Astrocyte (in vitro differentiated cells and primary cell): ENCODE measurements at regions not wholly inside any gene's neighbourhood (a gene's known extent, or its start where the extent isn't known, plus 50 kb on each side); places are given as distances from the start of the nearest gene placed in this dataset.

ENCODE experiments used
- DNase-seq: peaks from one replicate; pipeline ENCODE4 v3.0.0-alpha.2; 2010; ENCODE audit warnings: low read depth
- FAIRE-seq: peaks from 2 replicates; lab custom pipeline; 2011; peaks lifted over from hg19 to GRCh38; lab: Jason Lieb, UNC
- H2AFZ ChIP-seq: 2 replicates; pipeline ENCODE4 v1.6.0; 2012; ENCODE audit warnings: low read depth, low read length, inconsistent platforms
- H3K27ac ChIP-seq: 2 replicates; pipeline ENCODE4 v1.5.1; 2011; ENCODE audit warnings: low read depth, low read length, inconsistent platforms
- H3K27me3 ChIP-seq: 2 replicates; pipeline ENCODE4 v1.6.0; 2011; ENCODE audit warnings: low read length, inconsistent platforms; ENCODE audit not compliant: insufficient read depth
- H3K36me3 ChIP-seq: 2 replicates; pipeline ENCODE4 v1.5.1; 2011; ENCODE audit warnings: low read length, inconsistent platforms; ENCODE audit not compliant: insufficient read depth
- H3K4me1 ChIP-seq: 2 replicates; pipeline ENCODE4 v1.5.1; 2011; ENCODE audit warnings: low read length, inconsistent platforms; ENCODE audit not compliant: insufficient read depth
- H3K4me2 ChIP-seq: 2 replicates; pipeline ENCODE4 v1.6.0; 2012; ENCODE audit warnings: low read length, inconsistent platforms
- H3K4me3 ChIP-seq: 2 replicates; pipeline ENCODE4 v1.5.1; 2011; ENCODE audit warnings: low read depth, mild to moderate bottlenecking, low read length, inconsistent platforms; ENCODE audit not compliant: insufficient read depth
- H3K79me2 ChIP-seq: 2 replicates; pipeline ENCODE4 v1.6.0; 2012; ENCODE audit warnings: mild to moderate bottlenecking, low read length, inconsistent platforms; ENCODE audit not compliant: insufficient read depth
- H3K9ac ChIP-seq: 2 replicates; pipeline ENCODE4 v1.6.0; 2012; ENCODE audit warnings: mild to moderate bottlenecking, low read length, inconsistent platforms
- H3K9me3 ChIP-seq: 2 replicates; pipeline ENCODE4 v1.5.1; 2012; ENCODE audit warnings: low read depth, mild to moderate bottlenecking, low read length, inconsistent platforms; ENCODE audit not compliant: insufficient read depth
- H4K20me1 ChIP-seq: 2 replicates; pipeline ENCODE4 v1.6.0; 2012; ENCODE audit warnings: low read length, inconsistent platforms; ENCODE audit not compliant: insufficient read depth
- H3K27ac Mint-ChIP-seq: one replicate; pipeline ENCODE4 v1.8.0; 2021; ENCODE audit warnings: mild to moderate bottlenecking, mixed read lengths; ENCODE audit not compliant: unreplicated experiment
- H3K27me3 Mint-ChIP-seq: one replicate; pipeline ENCODE4 v1.8.0; 2021; ENCODE audit warnings: low read depth, mixed read lengths; ENCODE audit not compliant: unreplicated experiment
- H3K36me3 Mint-ChIP-seq: one replicate; pipeline ENCODE4 v1.8.0; 2021; ENCODE audit warnings: low read depth, mixed read lengths; ENCODE audit not compliant: unreplicated experiment
- H3K4me1 Mint-ChIP-seq: one replicate; pipeline ENCODE4 v1.8.0; 2021; ENCODE audit warnings: low read depth, mixed read lengths; ENCODE audit not compliant: unreplicated experiment
- H3K4me3 Mint-ChIP-seq: one replicate; pipeline ENCODE4 v1.8.0; 2021; ENCODE audit warnings: mild to moderate bottlenecking, moderate library complexity, mixed read lengths; ENCODE audit not compliant: unreplicated experiment
- H3K9me3 Mint-ChIP-seq: one replicate; pipeline ENCODE4 v1.8.0; 2021; ENCODE audit warnings: mild to moderate bottlenecking, mixed read lengths; ENCODE audit not compliant: unreplicated experiment
- EZH2 ChIP-seq: IDR thresholded peaks from 2 replicates; pipeline ENCODE4 v1.6.1; 2012; ENCODE audit warnings: mild to moderate bottlenecking, low read length, inconsistent platforms; ENCODE audit not compliant: insufficient read depth
- TF ChIP-seq, protein P1 (sequence below): IDR thresholded peaks from 2 replicates; pipeline ENCODE4 v1.5.1; 2011; ENCODE audit warnings: low read depth, mild to moderate bottlenecking, inconsistent platforms, low read length, moderate library complexity; ENCODE audit not compliant: insufficient read depth

DNA sequence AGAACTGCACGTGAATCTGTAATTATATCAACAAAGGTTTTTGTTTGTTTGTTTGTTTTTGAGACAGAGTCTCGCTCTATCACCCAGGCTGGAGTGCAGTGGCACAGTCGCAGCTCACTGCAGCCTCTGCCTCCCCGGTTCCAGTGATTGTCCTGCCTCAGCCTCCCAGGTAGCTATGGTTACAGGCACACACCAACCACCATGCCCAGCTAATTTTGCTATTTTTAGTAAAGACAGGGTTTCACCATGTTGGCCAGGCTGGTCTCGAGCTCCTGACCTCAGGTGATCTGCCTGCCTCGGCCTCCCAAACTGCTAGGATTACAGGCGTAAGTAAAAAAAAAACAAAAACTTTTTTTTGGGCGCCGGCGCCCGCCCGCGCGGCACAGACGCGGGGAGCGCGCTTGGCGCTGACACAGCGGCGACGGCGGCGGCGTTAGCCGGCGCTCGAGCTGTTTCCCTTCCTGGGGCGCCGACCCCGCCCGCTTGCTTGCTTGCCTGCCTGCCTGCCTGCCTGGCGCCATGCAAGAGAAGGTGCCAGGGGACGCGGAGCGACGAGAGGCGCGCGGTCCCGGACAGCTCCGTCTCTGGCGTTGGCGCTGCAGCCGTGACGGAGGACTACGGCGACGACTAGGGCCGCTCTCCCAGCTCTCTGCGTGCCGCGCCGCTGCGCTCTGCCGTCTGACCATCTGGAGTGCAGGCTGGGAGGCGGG is 171.4 kb upstream of the NUPR2 start:
- peaks cover 8% of the 10 kb centered on the region for H3K9me3 Mint-ChIP-seq
- no peak overlapping the region for H3K4me3 Mint-ChIP-seq
- Histone ChIP-seq H3K4me3 (no peak overlapping the region), H3K9me3 (no peaks in the 10 kb centered on the region), H3K79me2 (no peaks in the 10 kb centered on the region), H3K27ac (no peak overlapping the region), H3K4me1 (no peaks in the 10 kb centered on the region), H3K4me2 (no peak overlapping the region), H3K9ac (no peak overlapping the region), H2AFZ (no peak overlapping the region), H4K20me1 (no peaks in the 10 kb centered on the region), H3K36me3 (no peaks in the 10 kb centered on the region), H3K27me3 (no peaks in the 10 kb centered on the region)
- FAIRE-seq = no peak
- H3K36me3 Mint-ChIP-seq = no peaks in the 10 kb centered on the region
- TF ChIP-seq, protein P1, sequence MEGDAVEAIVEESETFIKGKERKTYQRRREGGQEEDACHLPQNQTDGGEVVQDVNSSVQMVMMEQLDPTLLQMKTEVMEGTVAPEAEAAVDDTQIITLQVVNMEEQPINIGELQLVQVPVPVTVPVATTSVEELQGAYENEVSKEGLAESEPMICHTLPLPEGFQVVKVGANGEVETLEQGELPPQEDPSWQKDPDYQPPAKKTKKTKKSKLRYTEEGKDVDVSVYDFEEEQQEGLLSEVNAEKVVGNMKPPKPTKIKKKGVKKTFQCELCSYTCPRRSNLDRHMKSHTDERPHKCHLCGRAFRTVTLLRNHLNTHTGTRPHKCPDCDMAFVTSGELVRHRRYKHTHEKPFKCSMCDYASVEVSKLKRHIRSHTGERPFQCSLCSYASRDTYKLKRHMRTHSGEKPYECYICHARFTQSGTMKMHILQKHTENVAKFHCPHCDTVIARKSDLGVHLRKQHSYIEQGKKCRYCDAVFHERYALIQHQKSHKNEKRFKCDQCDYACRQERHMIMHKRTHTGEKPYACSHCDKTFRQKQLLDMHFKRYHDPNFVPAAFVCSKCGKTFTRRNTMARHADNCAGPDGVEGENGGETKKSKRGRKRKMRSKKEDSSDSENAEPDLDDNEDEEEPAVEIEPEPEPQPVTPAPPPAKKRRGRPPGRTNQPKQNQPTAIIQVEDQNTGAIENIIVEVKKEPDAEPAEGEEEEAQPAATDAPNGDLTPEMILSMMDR = no peak
- TF ChIP-seq EZH2 = no peak
- H3K27me3 Mint-ChIP-seq = no peaks in the 10 kb centered on the region
- DNase-seq = no peak
- H3K27ac Mint-ChIP-seq = no peak overlapping the region
- H3K4me1 Mint-ChIP-seq = no peaks in the 10 kb centered on the region

DNA sequence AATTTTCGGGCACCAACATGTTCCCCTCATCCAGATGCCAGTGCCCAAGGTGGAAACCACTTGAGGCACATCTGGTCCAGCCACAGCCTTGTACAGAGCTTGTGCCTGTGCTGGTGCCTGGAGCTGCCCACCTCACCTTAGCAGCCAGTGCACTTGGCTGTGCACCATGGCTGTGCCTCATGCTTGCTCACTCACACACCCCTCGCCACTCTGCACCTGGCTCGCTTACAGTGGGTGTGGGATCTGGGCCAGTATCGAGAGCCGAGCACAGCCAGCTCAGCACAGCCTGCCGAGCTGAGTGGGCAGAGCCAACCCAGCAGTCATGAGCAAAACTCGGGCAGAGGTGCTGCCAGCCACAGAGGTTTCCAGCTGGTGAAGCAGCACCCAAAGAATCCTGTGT is 139.9 kb upstream of the NUPR2 start:
- Mint-ChIP-seq H3K4me3 (no peak overlapping the region), H3K36me3 (no peaks in the 10 kb centered on the region), H3K9me3 (peaks cover 19% of the 10 kb centered on the region), H3K27me3 (no peaks in the 10 kb centered on the region), H3K4me1 (no peaks in the 10 kb centered on the region), H3K27ac (no peak overlapping the region)
- no peak for TF ChIP-seq EZH2
- TF ChIP-seq, protein P1 = no peak
- Histone ChIP-seq H3K9ac (no peak overlapping the region), H4K20me1 (no peaks in the 10 kb centered on the region), H3K4me1 (no peaks in the 10 kb centered on the region), H3K27ac (no peak overlapping the region), H3K79me2 (no peaks in the 10 kb centered on the region), H3K36me3 (no peaks in the 10 kb centered on the region), H3K4me3 (no peak overlapping the region), H3K9me3 (peaks cover 10% of the 10 kb centered on the region), H3K4me2 (no peak overlapping the region), H2AFZ (no peak overlapping the region), H3K27me3 (no peaks in the 10 kb centered on the region)
- no peak for DNase-seq
- no peak for FAIRE-seq

DNA sequence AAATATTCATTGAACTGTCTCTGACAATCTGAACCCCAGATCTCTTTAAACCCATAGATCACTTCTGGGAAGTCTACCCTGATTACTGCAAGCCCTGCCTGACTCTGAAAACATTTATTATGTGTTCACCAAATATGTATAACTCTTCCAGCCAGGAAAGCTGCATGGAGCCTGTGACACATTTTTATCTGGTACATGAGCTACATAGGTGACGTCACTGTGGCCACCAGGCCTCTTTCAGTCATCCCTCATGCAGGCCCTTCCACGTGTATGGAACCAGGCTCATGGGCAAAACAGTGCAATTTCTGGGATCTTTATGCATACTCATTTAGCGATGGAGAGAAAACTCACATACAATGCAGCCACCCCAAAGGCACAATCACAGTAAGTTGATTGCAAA is 133.9 kb upstream of the NUPR2 start:
- H3K36me3 Mint-ChIP-seq = no peaks in the 10 kb centered on the region
- Histone ChIP-seq H3K36me3 (no peaks in the 10 kb centered on the region), H3K27ac (no peak overlapping the region), H4K20me1 (no peaks in the 10 kb centered on the region), H3K9me3 (peaks cover 4% of the 10 kb centered on the region), H3K4me3 (no peak overlapping the region), H3K79me2 (no peaks in the 10 kb centered on the region), H3K4me2 (no peak overlapping the region), H2AFZ (no peak overlapping the region), H3K9ac (no peak overlapping the region), H3K27me3 (no peaks in the 10 kb centered on the region), H3K4me1 (no peaks in the 10 kb centered on the region)
- H3K4me1 Mint-ChIP-seq = no peaks in the 10 kb centered on the region
- no peak overlapping the region for H3K4me3 Mint-ChIP-seq
- no peak for FAIRE-seq
- DNase-seq = no peak
- no peak overlapping the region for H3K27ac Mint-ChIP-seq
- H3K9me3 Mint-ChIP-seq = peaks cover 22% of the 10 kb centered on the region
- no peak for TF ChIP-seq EZH2
- TF ChIP-seq, protein P1 = no peak
- no peaks in the 10 kb centered on the region for H3K27me3 Mint-ChIP-seq
